ENCODE measurements at regions not wholly inside any gene's neighbourhood (a gene's known extent, or its start where the extent isn't known, plus 50 kb on each side); places are given as distances from the start of the nearest gene placed in this dataset.

GRCh38 chr1:239617259-239617658, 230.9 kb downstream of the CHRM3 start:
- TF ChIP-seq, protein P1, sequence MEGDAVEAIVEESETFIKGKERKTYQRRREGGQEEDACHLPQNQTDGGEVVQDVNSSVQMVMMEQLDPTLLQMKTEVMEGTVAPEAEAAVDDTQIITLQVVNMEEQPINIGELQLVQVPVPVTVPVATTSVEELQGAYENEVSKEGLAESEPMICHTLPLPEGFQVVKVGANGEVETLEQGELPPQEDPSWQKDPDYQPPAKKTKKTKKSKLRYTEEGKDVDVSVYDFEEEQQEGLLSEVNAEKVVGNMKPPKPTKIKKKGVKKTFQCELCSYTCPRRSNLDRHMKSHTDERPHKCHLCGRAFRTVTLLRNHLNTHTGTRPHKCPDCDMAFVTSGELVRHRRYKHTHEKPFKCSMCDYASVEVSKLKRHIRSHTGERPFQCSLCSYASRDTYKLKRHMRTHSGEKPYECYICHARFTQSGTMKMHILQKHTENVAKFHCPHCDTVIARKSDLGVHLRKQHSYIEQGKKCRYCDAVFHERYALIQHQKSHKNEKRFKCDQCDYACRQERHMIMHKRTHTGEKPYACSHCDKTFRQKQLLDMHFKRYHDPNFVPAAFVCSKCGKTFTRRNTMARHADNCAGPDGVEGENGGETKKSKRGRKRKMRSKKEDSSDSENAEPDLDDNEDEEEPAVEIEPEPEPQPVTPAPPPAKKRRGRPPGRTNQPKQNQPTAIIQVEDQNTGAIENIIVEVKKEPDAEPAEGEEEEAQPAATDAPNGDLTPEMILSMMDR (IDR thresholded peaks at IDR 0.05 in 4 of 5, conservative IDR thresholded peaks at IDR 0.05 in 1 of 5) = no peak
- no peak for TF ChIP-seq POLR2A (IDR thresholded peaks at IDR 0.05)

Measured in gastrocnemius medialis (tissue), 4 donors.